GM23338 (cell line): ENCODE measurements at regions not wholly inside any gene's neighbourhood (a gene's known extent, or its start where the extent isn't known, plus 50 kb on each side); places are given as distances from the start of the nearest gene placed in this dataset.

Experiments
- CREB1 ChIP-seq: fragments of 250-450 bp; sonication (Bioruptor Pico); IDR thresholded peaks from 2 replicates; pipeline ENCODE4 v1.5.0; 2020; ENCODE audit warnings: low read depth, mild to moderate bottlenecking, moderate library complexity
- EZH2 ChIP-seq: fragments of 200-600 bp; sonication (generic); IDR thresholded peaks from one replicate; pipeline ENCODE4 v1.8.0; 2017; ENCODE audit warnings: antibody characterized with exemption, mild to moderate bottlenecking, low read depth; ENCODE audit not compliant: unreplicated experiment
- EZH2phosphoT487 ChIP-seq: fragments of 200-600 bp; sonication (generic); IDR thresholded peaks from one replicate; pipeline ENCODE4 v1.8.1; 2018; ENCODE audit warnings: antibody characterized with exemption; ENCODE audit not compliant: unreplicated experiment
- JUNB ChIP-seq: IDR thresholded peaks from one replicate; pipeline ENCODE4 v1.6.1; 2016; ENCODE audit warnings: antibody characterized with exemption; ENCODE audit not compliant: unreplicated experiment
- NANOG ChIP-seq: IDR thresholded peaks from 2 replicates; pipeline ENCODE4 v1.6.1; 2016; ENCODE audit warnings: antibody characterized with exemption, borderline replicate concordance
- POLR2AphosphoS5 ChIP-seq: IDR thresholded peaks from 2 replicates; pipeline ENCODE4 v1.6.1; 2016; ENCODE audit warnings: antibody characterized with exemption, low read depth
- STAT1 ChIP-seq: IDR thresholded peaks from one replicate; pipeline ENCODE4 v1.6.1; 2016; ENCODE audit warnings: antibody characterized with exemption; ENCODE audit not compliant: unreplicated experiment
- ZNF114 ChIP-seq: fragments of 250-450 bp; sonication (Bioruptor Pico); IDR thresholded peaks from 2 replicates; pipeline ENCODE4 v1.5.0; 2020; ENCODE audit warnings: mild to moderate bottlenecking, moderate library complexity
- ZNF331 ChIP-seq: fragments of 250-450 bp; sonication (Bioruptor Pico); IDR thresholded peaks from 2 replicates; pipeline ENCODE4 v1.5.0; 2020; ENCODE audit warnings: low read depth, mild to moderate bottlenecking, moderate library complexity
- TF ChIP-seq, protein P1 (sequence below), 2 experiments: fragments of 200-600 bp in 1 of 2; sonication (generic) in 1 of 2; conservative IDR thresholded peaks; 2 replicates each; pipeline versions ENCODE4 v1.5.1 to v1.6.1; 2016 to 2017; ENCODE audit warnings: antibody characterized with exemption in 2 of 2, low read depth in 2 of 2, mild to moderate bottlenecking in 2 of 2, moderate library complexity in 1 of 2
- TF ChIP-seq, protein P2 (sequence below): IDR thresholded peaks from one replicate; pipeline ENCODE4 v1.6.1; 2018; ENCODE audit warnings: antibody characterized with exemption; ENCODE audit not compliant: unreplicated experiment
- TF ChIP-seq, protein P3 (sequence below): IDR thresholded peaks from 2 replicates; pipeline ENCODE4 v1.6.1; 2016; ENCODE audit warnings: antibody characterized with exemption

DNA sequence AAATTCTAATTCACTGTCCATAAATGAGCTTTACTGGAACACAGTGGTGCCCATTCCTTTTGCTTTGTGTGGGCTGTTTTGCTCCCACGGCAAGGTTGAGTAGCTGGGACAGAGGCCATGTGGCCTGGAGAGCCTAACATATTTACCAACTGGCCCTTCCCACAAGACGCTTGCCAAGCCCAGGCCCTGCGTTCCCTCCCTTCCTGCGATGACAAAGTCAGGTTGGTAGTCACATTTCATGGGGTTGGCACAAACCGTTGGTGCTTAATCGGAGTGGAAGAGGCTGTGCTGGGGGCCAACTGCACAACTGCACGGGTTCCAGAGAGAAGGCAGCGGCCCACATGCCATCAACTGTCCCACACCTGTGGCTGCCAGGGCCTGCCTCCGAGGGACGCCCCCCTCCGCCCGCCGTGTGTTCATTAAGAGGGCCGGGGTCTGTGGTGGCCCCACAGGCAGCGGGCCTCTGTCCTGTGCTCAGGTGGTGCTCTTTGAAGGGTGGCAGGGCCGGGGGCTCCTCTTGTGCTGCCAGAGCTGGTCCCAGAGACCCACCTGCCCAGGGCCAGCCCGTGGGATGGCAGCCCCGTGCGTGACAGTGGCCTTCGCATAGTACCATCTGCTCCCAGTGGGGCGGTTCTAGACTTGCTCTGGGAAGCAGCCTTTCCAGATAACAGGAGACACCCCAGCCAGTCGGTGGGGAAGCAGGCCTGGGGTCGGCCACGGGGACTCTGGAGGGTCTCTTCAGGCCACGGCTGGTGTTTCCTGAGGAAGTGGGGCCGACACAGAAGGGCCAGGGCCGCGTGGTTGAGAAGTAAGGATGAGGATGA lies 81.5 kb upstream of the CLDN5 start (continued):
- TF ChIP-seq, protein P1, sequence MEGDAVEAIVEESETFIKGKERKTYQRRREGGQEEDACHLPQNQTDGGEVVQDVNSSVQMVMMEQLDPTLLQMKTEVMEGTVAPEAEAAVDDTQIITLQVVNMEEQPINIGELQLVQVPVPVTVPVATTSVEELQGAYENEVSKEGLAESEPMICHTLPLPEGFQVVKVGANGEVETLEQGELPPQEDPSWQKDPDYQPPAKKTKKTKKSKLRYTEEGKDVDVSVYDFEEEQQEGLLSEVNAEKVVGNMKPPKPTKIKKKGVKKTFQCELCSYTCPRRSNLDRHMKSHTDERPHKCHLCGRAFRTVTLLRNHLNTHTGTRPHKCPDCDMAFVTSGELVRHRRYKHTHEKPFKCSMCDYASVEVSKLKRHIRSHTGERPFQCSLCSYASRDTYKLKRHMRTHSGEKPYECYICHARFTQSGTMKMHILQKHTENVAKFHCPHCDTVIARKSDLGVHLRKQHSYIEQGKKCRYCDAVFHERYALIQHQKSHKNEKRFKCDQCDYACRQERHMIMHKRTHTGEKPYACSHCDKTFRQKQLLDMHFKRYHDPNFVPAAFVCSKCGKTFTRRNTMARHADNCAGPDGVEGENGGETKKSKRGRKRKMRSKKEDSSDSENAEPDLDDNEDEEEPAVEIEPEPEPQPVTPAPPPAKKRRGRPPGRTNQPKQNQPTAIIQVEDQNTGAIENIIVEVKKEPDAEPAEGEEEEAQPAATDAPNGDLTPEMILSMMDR (conservative IDR thresholded peaks at IDR 0.05; ENCODE audit: low read depth in 2 of 2) = no peak
- TF ChIP-seq EZH2 = no peak
- TF ChIP-seq, protein P2, sequence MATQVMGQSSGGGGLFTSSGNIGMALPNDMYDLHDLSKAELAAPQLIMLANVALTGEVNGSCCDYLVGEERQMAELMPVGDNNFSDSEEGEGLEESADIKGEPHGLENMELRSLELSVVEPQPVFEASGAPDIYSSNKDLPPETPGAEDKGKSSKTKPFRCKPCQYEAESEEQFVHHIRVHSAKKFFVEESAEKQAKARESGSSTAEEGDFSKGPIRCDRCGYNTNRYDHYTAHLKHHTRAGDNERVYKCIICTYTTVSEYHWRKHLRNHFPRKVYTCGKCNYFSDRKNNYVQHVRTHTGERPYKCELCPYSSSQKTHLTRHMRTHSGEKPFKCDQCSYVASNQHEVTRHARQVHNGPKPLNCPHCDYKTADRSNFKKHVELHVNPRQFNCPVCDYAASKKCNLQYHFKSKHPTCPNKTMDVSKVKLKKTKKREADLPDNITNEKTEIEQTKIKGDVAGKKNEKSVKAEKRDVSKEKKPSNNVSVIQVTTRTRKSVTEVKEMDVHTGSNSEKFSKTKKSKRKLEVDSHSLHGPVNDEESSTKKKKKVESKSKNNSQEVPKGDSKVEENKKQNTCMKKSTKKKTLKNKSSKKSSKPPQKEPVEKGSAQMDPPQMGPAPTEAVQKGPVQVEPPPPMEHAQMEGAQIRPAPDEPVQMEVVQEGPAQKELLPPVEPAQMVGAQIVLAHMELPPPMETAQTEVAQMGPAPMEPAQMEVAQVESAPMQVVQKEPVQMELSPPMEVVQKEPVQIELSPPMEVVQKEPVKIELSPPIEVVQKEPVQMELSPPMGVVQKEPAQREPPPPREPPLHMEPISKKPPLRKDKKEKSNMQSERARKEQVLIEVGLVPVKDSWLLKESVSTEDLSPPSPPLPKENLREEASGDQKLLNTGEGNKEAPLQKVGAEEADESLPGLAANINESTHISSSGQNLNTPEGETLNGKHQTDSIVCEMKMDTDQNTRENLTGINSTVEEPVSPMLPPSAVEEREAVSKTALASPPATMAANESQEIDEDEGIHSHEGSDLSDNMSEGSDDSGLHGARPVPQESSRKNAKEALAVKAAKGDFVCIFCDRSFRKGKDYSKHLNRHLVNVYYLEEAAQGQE = no peak
- no peak for TF ChIP-seq JUNB
- TF ChIP-seq EZH2phosphoT487 = no peak
- TF ChIP-seq, protein P3, sequence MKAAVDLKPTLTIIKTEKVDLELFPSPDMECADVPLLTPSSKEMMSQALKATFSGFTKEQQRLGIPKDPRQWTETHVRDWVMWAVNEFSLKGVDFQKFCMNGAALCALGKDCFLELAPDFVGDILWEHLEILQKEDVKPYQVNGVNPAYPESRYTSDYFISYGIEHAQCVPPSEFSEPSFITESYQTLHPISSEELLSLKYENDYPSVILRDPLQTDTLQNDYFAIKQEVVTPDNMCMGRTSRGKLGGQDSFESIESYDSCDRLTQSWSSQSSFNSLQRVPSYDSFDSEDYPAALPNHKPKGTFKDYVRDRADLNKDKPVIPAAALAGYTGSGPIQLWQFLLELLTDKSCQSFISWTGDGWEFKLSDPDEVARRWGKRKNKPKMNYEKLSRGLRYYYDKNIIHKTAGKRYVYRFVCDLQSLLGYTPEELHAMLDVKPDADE = no peak
- TF ChIP-seq STAT1 = no peak
- TF ChIP-seq ZNF331 (CRISPR knock-in tag) = no peak
- no peak for TF ChIP-seq CREB1 (CRISPR knock-in tag)
- no peak for TF ChIP-seq ZNF114
- TF ChIP-seq NANOG = no peak
- no peak for TF ChIP-seq POLR2AphosphoS5
